WTC11 (cell line): ENCODE measurements at regions not wholly inside any gene's neighbourhood (a gene's known extent, or its start where the extent isn't known, plus 50 kb on each side); places are given as distances from the start of the nearest gene placed in this dataset.

ENCODE experiments used
- CBFB ChIP-seq: sonication (generic); formaldehyde crosslinking; IDR thresholded peaks from 2 replicates; pipeline ENCODE4 v1.8.1; 2022; ENCODE audit warnings: mild to moderate bottlenecking, low read depth, missing genetic modification reagents
- CTCF ChIP-seq: fragments of 200-600 bp; IDR thresholded peaks from 2 replicates; pipeline ENCODE4 v1.8.0; 2022; ENCODE audit warnings: antibody characterized with exemption
- NR2C2 ChIP-seq: sonication (generic); formaldehyde crosslinking; IDR thresholded peaks from 2 replicates; pipeline ENCODE4 v1.8.0; 2022; ENCODE audit warnings: mild to moderate bottlenecking, missing genetic modification reagents
- PRDM15 ChIP-seq: sonication (generic); formaldehyde crosslinking; IDR thresholded peaks from 2 replicates; pipeline ENCODE4 v1.8.0; 2022; ENCODE audit warnings: missing genetic modification reagents
- SP1 ChIP-seq: sonication (generic); formaldehyde crosslinking; conservative IDR thresholded peaks from 2 replicates; pipeline ENCODE4 v1.8.1; 2022; ENCODE audit warnings: missing genetic modification reagents

GRCh38 chr2:52342458-52342857 lies 1310.5 kb upstream of the NRXN1 start:
- TF ChIP-seq SP1 (CRISPR knock-in tag) (no peak), CBFB (CRISPR knock-in tag) (no peak), PRDM15 (CRISPR knock-in tag) (no peak), NR2C2 (no peak), CTCF (no peak)
